ENCODE measurements at regions not wholly inside any gene's neighbourhood (a gene's known extent, or its start where the extent isn't known, plus 50 kb on each side); places are given as distances from the start of the nearest gene placed in this dataset.

GRCh38 chr5:118736396-118736795, 252.0 kb downstream of the DTWD2 start:
- intact Hi-C loops (cut with micrococcal nuclease) = no loop called here
- ATAC-seq (no peak), DNase-seq (no peak)
- no peak overlapping the region for H3K27ac ChIP-seq (ENCODE audit: low read length)
- no peaks in the 10 kb centered on the region for H3K36me3 ChIP-seq (ENCODE audit: control insufficient read depth, insufficient read depth, low read length)
- Mint-ChIP-seq H3K27ac (no peak overlapping the region), H3K9me3 (peaks cover 9 to 19% of the 10 kb centered on the region in 2 donors), H3K27me3 (ENCODE audit: low read depth in 2 of 2) (no peaks in the 10 kb centered on the region), H3K4me1 (no peaks in the 10 kb centered on the region), H3K4me3 (no peak overlapping the region), H3K36me3 (no peaks in the 10 kb centered on the region)
- H3K4me1 ChIP-seq (ENCODE audit: control insufficient read depth, insufficient read depth, low read length) = no peaks in the 10 kb centered on the region
- WGBS (ENCODE audit: insufficient coverage) = 100% methylated on average over 2 of the region's 4 CpGs
- H3K9me3 ChIP-seq (ENCODE audit: control insufficient read depth, insufficient read depth, low read length) = no peaks in the 10 kb centered on the region
- no peaks in the 10 kb centered on the region for H3K27me3 ChIP-seq (ENCODE audit: control insufficient read depth, insufficient read depth, low read length)
- TF ChIP-seq CTCF (IDR thresholded peaks at IDR 0.05) = no peak
- H3K4me3 ChIP-seq (ENCODE audit: low read length) = no peak overlapping the region

DNA sequence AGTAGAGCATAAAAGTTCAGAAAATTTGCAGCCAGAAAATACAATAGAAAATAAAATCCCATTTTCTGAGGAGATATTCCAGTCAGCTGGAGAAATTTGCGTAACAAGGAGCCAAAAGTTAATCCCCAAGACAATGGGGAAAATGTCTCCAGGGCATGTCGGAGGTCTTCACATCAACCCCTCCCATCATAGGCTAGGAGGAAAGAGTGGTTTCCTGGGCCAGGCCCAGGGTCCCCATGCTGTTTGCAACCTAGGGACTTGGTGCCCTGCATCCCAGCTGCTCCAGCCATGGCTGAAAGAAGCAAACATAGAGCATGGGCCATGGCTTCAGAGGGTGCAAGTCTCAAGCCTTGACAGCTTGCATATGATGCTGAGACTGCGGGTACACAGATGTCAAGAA, 255.0 kb downstream of the DTWD2 start:
- H3K4me1 ChIP-seq (ENCODE audit: control insufficient read depth, insufficient read depth, low read length) = no peaks in the 10 kb centered on the region
- H3K36me3 Mint-ChIP-seq = no peaks in the 10 kb centered on the region
- 96% methylated on average over 3 of the region's 3 CpGs for WGBS (ENCODE audit: insufficient coverage)
- no peak overlapping the region for H3K27ac ChIP-seq (ENCODE audit: low read length)
- no peak overlapping the region for H3K4me3 Mint-ChIP-seq
- H3K4me3 ChIP-seq (ENCODE audit: low read length) = no peak overlapping the region
- no peaks in the 10 kb centered on the region for H3K36me3 ChIP-seq (ENCODE audit: control insufficient read depth, insufficient read depth, low read length)
- H3K27me3 ChIP-seq (ENCODE audit: control insufficient read depth, insufficient read depth, low read length) = no peaks in the 10 kb centered on the region
- H3K27me3 Mint-ChIP-seq (ENCODE audit: low read depth in 2 of 2) = no peaks in the 10 kb centered on the region
- intact Hi-C loops (cut with micrococcal nuclease) = no loop called here
- no peak for TF ChIP-seq CTCF (IDR thresholded peaks at IDR 0.05)
- peaks cover 2 to 14% of the 10 kb centered on the region in 2 donors for H3K9me3 Mint-ChIP-seq
- H3K27ac Mint-ChIP-seq = no peak overlapping the region
- DNase-seq (no peak), ATAC-seq (no peak)
- H3K9me3 ChIP-seq (ENCODE audit: control insufficient read depth, insufficient read depth, low read length) = no peaks in the 10 kb centered on the region
- H3K4me1 Mint-ChIP-seq = no peaks in the 10 kb centered on the region

- no peaks in the 10 kb centered on the region for H3K27me3 ChIP-seq (ENCODE audit: control insufficient read depth, insufficient read depth, low read length)
- no peaks in the 10 kb centered on the region for H3K9me3 ChIP-seq (ENCODE audit: control insufficient read depth, insufficient read depth, low read length)
- TF ChIP-seq CTCF (IDR thresholded peaks at IDR 0.05) = no peak
- H3K9me3 Mint-ChIP-seq = peaks cover 5 to 11% of the 10 kb centered on the region in 2 donors
- DNase-seq (no peak), ATAC-seq (no peak)
- no peaks in the 10 kb centered on the region for H3K4me1 ChIP-seq (ENCODE audit: control insufficient read depth, insufficient read depth, low read length)
- intact Hi-C loops (cut with micrococcal nuclease) = no loop called here
- no peaks in the 10 kb centered on the region for H3K27me3 Mint-ChIP-seq (ENCODE audit: low read depth in 2 of 2)
- H3K4me1 Mint-ChIP-seq = no peaks in the 10 kb centered on the region
- H3K36me3 Mint-ChIP-seq = no peaks in the 10 kb centered on the region
- no peaks in the 10 kb centered on the region for H3K36me3 ChIP-seq (ENCODE audit: control insufficient read depth, insufficient read depth, low read length)
- no peak overlapping the region for H3K27ac ChIP-seq (ENCODE audit: low read length)
- no peak overlapping the region for H3K4me3 ChIP-seq (ENCODE audit: low read length)
- no peak overlapping the region for H3K27ac Mint-ChIP-seq
- no peak overlapping the region for H3K4me3 Mint-ChIP-seq
- WGBS (ENCODE audit: insufficient coverage) = 76% methylated on average over 2 of the region's 2 CpGs
These were observed 260.2 kb downstream of the DTWD2 start for GRCh38 chr5:118728191-118728590.

GRCh38 chr5:118726891-118727290, 261.5 kb downstream of the DTWD2 start:
- no peaks in the 10 kb centered on the region for H3K27me3 ChIP-seq (ENCODE audit: control insufficient read depth, insufficient read depth, low read length)
- Mint-ChIP-seq H3K27me3 (ENCODE audit: low read depth in 2 of 2) (no peaks in the 10 kb centered on the region), H3K4me3 (no peak overlapping the region), H3K27ac (no peak overlapping the region), H3K4me1 (no peaks in the 10 kb centered on the region), H3K36me3 (no peaks in the 10 kb centered on the region), H3K9me3 (peaks cover 7% of the 10 kb centered on the region in 2 donors)
- no peak overlapping the region for H3K4me3 ChIP-seq (ENCODE audit: low read length)
- ATAC-seq = no peak
- no peak for TF ChIP-seq CTCF (IDR thresholded peaks at IDR 0.05)
- DNase-seq = no peak
- WGBS (ENCODE audit: insufficient coverage) = 71% methylated on average over 3 of the region's 3 CpGs
- no peaks in the 10 kb centered on the region for H3K4me1 ChIP-seq (ENCODE audit: control insufficient read depth, insufficient read depth, low read length)
- intact Hi-C loops (cut with micrococcal nuclease) = no loop called here
- H3K9me3 ChIP-seq (ENCODE audit: control insufficient read depth, insufficient read depth, low read length) = no peaks in the 10 kb centered on the region
- no peaks in the 10 kb centered on the region for H3K36me3 ChIP-seq (ENCODE audit: control insufficient read depth, insufficient read depth, low read length)
- H3K27ac ChIP-seq (ENCODE audit: low read length) = no peak overlapping the region
